ENCODE measurements at regions not wholly inside any gene's neighbourhood (a gene's known extent, or its start where the extent isn't known, plus 50 kb on each side); places are given as distances from the start of the nearest gene placed in this dataset.

DNA sequence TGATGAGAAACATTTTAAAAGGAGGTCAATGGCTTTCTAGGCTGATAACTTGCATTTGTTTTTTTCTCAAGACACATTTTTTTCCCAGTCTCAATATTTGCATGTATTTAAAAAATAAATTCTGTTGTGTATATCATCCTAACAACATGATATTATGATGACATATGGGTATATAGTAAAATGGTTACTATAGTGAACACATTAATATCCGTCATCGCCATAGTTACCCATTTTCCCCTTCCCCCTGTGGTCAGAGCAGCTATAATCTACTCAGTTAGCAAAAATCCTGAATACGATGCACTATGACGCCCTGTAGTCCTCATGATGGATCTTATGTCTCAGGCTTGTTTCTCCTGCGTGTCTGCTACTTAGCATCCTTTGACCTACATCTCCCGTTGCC lies 60.9 kb upstream of the ZPBP start:
- TF ChIP-seq, protein P1, sequence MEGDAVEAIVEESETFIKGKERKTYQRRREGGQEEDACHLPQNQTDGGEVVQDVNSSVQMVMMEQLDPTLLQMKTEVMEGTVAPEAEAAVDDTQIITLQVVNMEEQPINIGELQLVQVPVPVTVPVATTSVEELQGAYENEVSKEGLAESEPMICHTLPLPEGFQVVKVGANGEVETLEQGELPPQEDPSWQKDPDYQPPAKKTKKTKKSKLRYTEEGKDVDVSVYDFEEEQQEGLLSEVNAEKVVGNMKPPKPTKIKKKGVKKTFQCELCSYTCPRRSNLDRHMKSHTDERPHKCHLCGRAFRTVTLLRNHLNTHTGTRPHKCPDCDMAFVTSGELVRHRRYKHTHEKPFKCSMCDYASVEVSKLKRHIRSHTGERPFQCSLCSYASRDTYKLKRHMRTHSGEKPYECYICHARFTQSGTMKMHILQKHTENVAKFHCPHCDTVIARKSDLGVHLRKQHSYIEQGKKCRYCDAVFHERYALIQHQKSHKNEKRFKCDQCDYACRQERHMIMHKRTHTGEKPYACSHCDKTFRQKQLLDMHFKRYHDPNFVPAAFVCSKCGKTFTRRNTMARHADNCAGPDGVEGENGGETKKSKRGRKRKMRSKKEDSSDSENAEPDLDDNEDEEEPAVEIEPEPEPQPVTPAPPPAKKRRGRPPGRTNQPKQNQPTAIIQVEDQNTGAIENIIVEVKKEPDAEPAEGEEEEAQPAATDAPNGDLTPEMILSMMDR (IDR thresholded peaks at IDR 0.05; ENCODE audit: extremely low read depth in 1 of 2, insufficient read depth in 1 of 2, low read depth in 1 of 2, low read length in 2 of 2), result no peak
- TF ChIP-seq POLR2A (IDR thresholded peaks at IDR 0.05; ENCODE audit: low read depth, low read length), result no peak
- no peak for TF ChIP-seq FOS (IDR thresholded peaks at IDR 0.05; ENCODE audit: borderline replicate concordance, insufficient read depth, low read length)
- TF ChIP-seq POLR2AphosphoS5 (IDR thresholded peaks at IDR 0.05; ENCODE audit: insufficient read depth, low read depth, low read length), result no peak
- TF ChIP-seq, protein P2, sequence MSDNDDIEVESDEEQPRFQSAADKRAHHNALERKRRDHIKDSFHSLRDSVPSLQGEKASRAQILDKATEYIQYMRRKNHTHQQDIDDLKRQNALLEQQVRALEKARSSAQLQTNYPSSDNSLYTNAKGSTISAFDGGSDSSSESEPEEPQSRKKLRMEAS (IDR thresholded peaks at IDR 0.05; ENCODE audit: insufficient read depth, insufficient read length), result no peak
- no peak for TF ChIP-seq EZH2 (IDR thresholded peaks at IDR 0.05; ENCODE audit: borderline replicate concordance, low read depth, low read length, severe bottlenecking)
- no peak for TF ChIP-seq MYC (IDR thresholded peaks at IDR 0.05; ENCODE audit: low read depth, low read length)
- no peak for TF ChIP-seq GATA2 (IDR thresholded peaks at IDR 0.05; ENCODE audit: insufficient read depth, insufficient read length, low read depth, low read length)

All from endothelial cell of umbilical vein (primary cell).